HG02852 (cell line): ENCODE measurements at regions not wholly inside any gene's neighbourhood (a gene's known extent, or its start where the extent isn't known, plus 50 kb on each side); places are given as distances from the start of the nearest gene placed in this dataset.

Experiments
- ATAC-seq: cut with Tn5 transposase; IDR thresholded peaks from one replicate; pipeline ENCODE4 v1.9.1; 2021; ENCODE audit warnings: mild to moderate bottlenecking, moderate library complexity; ENCODE audit not compliant: unreplicated experiment

GRCh38 chr5:74021126-74021525 is 395.1 kb downstream of the ARHGEF28 start:
- ATAC-seq, result no peak

- no peak for ATAC-seq
Measured at GRCh38 chr5:74020503-74020902, 394.5 kb downstream of the ARHGEF28 start.

- no peak for ATAC-seq
Measured at GRCh38 chr5:74019923-74020322, 393.9 kb downstream of the ARHGEF28 start.

- ATAC-seq, result no peak
Measured at GRCh38 chr5:74017786-74018211, 391.8 kb downstream of the ARHGEF28 start.

GRCh38 chr5:74017112-74017511 is 391.1 kb downstream of the ARHGEF28 start:
- no peak for ATAC-seq

GRCh38 chr5:74016373-74016772 is 390.4 kb downstream of the ARHGEF28 start:
- ATAC-seq, result no peak

GRCh38 chr5:74015716-74016115 is 389.7 kb downstream of the ARHGEF28 start:
- no peak for ATAC-seq

- ATAC-seq, result no peak
Measured at GRCh38 chr5:74013222-74013621, 387.2 kb downstream of the ARHGEF28 start.

GRCh38 chr5:74009502-74009901 is 383.5 kb downstream of the ARHGEF28 start:
- ATAC-seq, result no peak

GRCh38 chr5:74007193-74007592 is 381.2 kb downstream of the ARHGEF28 start:
- no peak for ATAC-seq

- no peak for ATAC-seq
Measured at GRCh38 chr5:73999297-73999696, 373.3 kb downstream of the ARHGEF28 start.

GRCh38 chr5:73998489-73998888 is 372.5 kb downstream of the ARHGEF28 start:
- no peak for ATAC-seq

- no peak for ATAC-seq
Measured at GRCh38 chr5:73997960-73998359, 372.0 kb downstream of the ARHGEF28 start.

- no peak for ATAC-seq
Measured at GRCh38 chr5:73996151-73996755, 370.3 kb downstream of the ARHGEF28 start.

GRCh38 chr5:73994963-73995362 is 369.0 kb downstream of the ARHGEF28 start:
- ATAC-seq, result no peak
